Renal pelvis (tissue), 1 donor: ENCODE measurements at regions not wholly inside any gene's neighbourhood (a gene's known extent, or its start where the extent isn't known, plus 50 kb on each side); places are given as distances from the start of the nearest gene placed in this dataset.

Source experiments
- DNase-seq: peaks from one replicate; pipeline ENCODE4 v3.0.0-alpha.2; 2013

DNA sequence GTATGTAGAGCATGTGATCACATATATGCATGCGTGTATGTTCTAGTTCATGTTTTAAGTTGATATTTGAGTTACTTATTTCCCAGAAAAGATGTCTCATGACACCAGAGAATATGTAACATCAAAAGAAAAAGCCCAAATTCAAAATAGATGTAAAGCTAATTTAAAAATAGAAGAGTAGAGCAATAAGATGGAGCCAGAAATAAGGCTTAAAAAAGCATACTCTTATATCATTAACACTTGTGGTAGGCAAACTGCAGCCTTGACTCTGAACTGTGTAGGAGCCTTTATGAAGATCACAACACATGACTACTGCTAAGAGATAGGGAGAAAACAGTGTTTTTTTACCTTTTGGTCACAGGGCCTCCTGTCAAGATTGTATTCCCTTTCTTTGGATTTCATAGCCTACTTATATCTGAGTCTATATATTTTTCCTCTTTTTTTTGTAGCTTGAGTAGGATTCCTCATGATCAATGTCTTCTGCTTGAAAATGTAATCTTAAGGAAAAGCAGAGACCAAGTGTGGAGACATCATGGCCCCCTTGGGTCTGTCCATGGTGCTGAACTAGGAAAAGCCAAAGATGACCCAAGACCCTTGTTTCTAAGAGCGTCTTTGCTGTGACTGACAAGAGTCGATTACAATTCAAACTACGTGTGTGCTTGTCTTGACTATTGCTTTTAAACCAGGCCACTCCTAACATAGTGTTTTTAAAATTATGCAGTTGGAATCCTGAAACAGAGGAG is 390.4 kb downstream of the SHISA9 start:
- peak; percentile 26 for DNase-seq

DNA sequence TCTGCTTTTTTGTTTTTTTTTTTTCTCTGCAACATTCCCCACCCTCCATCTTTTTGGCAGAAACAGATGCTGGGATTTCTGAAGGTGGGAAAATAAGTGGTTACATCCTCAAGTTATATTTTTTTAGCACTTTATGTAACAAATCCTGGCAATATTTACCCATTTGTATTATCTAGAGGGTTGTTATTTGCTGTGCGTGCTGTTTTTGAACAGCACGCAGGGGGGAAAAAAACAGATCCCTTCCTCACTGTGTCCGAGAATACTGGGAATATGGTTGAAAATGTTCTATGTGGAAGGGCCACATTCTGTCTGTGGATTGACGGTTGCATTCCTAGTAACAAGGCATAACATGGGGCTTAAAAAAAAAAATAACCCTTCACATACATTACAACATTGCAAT is 394.8 kb downstream of the SHISA9 start:
- DNase-seq: no peak

- DNase-seq: no peak
Measured at GRCh38 chr16:13298666-13299065, 397.3 kb downstream of the SHISA9 start.

DNA sequence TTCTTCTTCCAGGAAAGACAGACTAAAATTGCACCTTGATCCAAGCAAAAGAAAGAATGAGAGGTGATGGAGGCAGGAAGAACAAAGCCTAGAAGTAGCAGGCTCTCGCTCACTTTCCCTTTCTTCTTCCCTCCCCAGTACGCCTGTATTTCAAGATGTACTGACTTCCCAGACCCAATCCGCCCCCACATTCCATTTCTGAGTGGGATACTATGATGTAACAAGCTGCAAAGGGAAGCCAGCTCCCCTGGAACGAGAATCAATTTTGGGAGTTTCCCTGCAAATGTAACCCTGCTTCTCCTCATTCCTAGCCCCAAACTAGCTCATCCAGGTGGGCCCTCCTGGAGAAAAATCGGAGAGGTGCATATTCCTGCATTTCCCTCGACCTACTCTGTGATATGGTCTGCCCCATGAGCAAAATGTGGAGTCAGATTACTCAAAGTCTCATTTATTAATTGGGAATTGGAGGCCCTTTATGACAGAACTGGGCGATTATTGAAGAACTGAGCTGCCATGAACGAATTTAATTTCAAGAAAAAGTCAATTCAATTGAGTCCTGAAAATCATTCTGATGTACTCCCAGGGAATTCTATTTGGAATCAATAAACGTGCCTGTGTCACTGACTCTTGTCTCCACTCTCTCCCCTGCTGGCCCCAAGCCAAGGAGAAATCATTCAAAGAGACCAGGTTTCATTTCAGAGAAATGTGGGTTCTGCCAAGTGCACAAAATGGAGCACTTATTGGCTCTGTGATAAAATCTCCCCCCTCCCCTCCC is 398.9 kb downstream of the SHISA9 start:
- DNase-seq: no peak

DNA sequence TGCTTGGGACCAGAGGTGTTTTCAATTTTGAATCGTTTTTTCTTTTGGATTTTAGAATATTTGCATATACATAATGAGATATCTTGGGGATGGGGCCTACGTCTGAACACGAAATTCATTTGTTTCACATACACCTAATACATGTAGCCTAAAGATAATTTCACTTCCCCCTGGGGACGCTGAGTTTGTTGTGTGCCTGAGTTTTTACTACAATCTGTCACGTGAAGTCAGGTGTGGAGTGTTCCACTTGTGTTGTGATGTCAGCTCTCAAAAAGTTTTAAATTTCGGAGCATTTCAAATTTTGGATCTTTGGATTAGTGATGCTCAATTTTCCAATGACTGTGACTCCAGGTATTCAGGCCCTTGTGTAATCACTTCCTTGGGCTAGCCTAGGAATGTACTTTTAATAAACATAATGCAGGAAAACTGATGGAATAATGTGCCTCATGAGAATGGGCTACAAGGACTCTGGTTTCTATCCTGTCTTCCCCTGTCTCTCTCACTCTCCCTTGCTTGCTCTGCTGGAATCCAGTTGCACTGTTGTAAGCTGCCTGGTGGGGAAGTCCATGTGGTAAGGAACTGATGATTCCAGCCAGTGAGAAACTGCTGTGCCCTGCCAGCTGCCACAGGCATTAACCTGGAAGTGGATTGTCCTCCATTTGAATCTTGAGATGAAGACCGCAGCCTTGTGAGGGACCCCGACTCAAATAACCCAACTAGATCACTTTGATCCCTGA is 403.8 kb downstream of the SHISA9 start:
- no peak for DNase-seq

- DNase-seq: no peak
Measured at GRCh38 chr16:13306161-13306995, 405.0 kb downstream of the SHISA9 start.

DNA sequence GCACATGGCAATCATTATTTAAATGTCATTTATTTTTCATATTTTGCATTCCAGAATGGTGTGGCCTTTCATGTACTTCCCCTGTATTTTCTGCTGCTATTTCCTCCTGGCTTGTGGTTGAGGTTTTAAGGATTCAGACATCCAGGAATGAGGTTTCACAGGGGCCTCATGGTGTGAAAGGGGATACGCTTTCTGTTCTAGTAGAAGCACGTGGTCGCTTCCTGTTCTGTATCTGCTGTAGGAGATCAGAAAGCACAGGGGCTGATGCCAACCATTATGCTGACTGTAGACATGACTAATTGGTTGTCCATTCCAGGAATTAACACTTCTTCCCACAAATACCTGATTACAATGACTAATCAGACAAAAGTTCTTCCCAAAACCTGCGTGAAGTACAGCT is 405.9 kb downstream of the SHISA9 start:
- peak; percentile 5 for DNase-seq

GRCh38 chr16:13307851-13308250 is 406.5 kb downstream of the SHISA9 start:
- DNase-seq: no peak

DNA sequence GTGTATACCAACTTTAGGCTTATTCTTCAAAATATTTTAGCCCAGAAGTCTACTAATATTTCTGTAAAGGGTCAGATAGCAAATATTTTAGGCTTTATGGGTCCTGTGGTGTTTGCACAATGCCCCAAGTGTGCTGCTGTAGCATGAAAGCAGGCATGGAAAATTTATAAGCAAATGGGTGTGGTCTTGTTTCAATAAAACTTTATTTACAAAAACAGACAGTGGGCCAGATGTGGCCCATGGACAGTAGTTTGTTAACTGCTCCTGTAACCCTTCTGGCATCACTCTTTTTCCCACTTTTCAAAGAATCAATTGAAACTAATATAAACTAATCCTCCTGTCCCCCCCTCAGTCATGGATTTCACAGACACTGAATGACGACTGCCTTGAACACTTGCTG is 410.7 kb downstream of the SHISA9 start:
- DNase-seq: no peak

GRCh38 chr16:13313351-13313750 is 412.0 kb downstream of the SHISA9 start:
- no peak for DNase-seq

DNA sequence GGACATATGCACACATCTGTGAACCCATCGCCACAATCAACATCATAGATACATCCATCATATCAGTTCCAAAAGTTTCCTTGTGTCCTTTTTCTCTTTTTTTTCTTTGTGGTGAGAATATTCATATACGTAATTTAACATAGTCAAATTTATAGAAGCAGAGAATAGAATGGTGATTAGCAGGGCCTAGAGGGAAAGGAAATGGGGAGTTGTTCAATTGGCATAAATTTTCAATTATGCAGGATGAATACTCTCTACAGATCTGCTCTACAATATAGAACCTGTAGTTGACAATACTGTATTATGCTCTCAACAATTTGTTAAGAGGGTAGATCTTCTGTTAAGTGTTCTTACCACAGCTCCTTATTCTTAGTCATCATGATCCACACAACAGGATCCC is 413.2 kb downstream of the SHISA9 start:
- DNase-seq: no peak

DNA sequence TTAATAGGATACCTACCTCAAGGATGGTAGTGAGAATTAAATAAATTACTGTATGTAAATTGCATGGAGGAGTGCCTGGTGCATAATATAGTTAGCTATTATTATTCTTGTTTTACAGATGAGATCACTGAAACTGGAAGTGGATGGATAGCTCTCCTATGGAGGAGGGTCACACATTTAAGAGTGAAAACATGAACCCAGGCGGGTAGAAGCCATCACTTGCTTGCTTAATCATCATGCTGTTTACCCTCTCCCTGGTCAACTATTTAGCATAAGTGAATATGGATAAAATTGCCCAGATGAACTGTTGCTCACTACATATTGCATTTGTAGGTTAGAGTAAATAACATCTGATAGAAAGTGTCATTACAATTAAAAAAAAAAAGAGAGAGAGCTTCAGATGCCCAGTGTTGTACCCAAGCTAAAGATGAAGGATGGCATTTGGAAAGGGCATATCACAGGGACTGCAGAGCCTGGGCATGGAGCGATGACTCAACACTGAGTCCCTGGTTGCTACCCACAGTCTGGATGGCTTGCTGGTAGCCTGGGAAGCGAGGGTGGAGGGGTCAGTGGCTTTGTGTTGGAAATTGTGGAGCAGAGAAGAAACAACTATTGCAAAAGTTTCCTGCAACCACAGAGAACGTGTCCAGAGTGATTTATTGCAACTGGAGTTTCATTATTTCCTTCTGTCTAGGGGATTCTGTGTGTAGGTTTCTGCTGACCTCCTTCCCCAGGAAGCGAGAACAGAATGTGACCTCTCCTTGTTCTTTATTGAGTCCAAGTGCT is 414.4 kb downstream of the SHISA9 start:
- DNase-seq: no peak

DNA sequence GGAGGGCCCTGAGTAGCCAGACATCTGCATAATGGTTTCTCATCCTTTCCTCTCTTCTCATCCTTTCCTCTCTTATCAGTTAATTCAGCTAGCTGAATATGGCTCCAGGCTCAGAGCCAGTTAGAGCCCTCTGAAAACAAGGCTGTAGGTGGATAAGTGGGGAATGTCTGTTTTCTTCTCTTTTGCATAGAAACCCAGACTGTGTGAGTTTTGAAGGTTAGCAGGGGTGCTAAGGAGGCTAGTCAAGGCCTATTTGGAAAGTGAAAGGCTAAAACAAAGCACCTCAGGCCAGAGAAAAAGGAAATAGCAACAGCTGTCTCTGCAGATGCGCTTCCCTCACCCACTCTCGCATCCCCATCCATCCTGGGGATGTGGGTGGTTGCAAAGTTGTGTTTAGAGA is 420.9 kb downstream of the SHISA9 start:
- DNase-seq: no peak

DNA sequence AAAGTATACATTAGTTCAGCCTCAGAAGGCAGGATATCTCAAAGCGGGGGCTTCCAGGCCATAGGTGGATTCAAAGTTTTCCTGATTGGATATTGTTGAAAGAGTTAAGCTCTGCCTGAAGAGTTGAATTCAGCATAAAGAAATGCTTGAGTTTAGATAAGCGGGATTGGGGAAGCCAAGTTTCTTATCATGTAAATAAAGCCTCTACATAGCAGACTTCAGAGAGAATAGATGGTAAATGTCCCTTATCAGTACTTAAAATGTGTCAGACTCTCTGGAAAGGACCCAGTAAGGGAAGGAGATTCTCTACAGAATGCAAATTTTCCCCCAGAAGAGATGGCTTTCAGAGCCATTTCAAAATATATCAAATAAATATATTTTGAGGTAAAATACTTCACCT is 423.5 kb downstream of the SHISA9 start:
- DNase-seq: no peak

GRCh38 chr16:13325396-13325795 is 424.0 kb downstream of the SHISA9 start:
- no peak for DNase-seq

GRCh38 chr16:13331918-13332317 is 430.5 kb downstream of the SHISA9 start:
- DNase-seq: no peak

GRCh38 chr16:13332713-13333255 is 431.4 kb downstream of the SHISA9 start:
- no peak for DNase-seq

DNA sequence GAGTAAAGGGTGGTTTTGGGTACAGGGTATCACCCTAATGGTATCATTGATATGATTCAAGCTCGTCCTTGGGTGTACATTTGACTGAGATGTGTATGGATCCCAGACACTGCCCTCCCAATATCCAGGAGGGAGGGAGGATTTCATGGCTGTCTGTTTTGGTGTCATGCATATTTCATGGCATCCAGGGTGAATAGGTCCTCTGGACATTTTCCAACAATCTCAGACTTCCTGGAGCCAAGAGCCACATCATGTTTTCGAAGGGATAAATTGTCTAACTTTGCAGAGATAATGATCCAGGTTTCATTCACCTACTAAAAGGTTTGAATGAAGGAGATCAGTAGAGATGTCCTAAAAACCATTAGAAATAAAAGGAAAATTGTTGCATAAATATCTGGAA is 431.9 kb downstream of the SHISA9 start:
- no peak for DNase-seq

DNA sequence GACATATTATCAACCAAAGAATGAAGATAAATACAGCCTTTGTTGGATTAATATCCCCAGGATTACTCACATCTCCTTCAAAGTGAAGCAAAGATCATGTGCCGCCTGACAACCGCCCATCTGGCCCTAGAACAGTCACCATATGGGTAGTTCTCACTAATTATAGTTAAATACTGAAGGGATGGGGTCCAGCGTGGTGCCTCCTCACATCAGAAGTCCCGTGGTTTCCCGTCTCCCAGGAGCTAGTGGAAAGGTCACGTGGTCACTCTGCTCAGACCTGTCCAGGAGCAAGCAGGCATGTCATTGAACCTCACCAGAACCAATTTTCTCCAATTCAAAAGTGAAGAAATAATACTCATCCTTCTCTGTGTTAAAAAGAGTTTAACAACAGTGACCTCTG is 434.5 kb downstream of the SHISA9 start:
- no peak for DNase-seq

GRCh38 chr16:13336335-13336734 is 434.9 kb downstream of the SHISA9 start:
- no peak for DNase-seq
